ENCODE measurements at regions not wholly inside any gene's neighbourhood (a gene's known extent, or its start where the extent isn't known, plus 50 kb on each side); places are given as distances from the start of the nearest gene placed in this dataset.

- DNase-seq, result no peak
These were observed 78.6 kb downstream of the ZIC5 start for GRCh38 chr13:99892866-99893504.

DNA sequence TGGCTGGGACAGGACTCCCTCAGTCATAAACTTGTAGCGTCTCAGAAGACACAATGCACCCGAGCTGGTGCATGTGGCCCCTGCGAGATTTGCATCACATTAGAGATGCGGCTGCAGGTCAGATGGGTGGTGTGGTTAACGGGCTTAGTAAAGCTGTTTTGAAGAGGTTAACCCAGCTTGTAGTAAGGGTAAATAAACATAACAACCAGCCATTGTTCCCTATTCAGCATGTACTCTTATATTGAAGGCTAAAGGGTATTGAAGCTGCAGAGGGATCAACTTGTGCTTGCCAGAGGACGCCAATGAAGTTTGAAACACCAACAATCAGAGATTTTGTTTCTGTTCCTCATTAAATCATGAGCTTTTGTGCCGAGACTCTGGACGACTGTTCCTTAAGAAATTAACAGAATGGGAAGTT, 79.4 kb downstream of the ZIC5 start:
- DNase-seq, result no peak

DNA sequence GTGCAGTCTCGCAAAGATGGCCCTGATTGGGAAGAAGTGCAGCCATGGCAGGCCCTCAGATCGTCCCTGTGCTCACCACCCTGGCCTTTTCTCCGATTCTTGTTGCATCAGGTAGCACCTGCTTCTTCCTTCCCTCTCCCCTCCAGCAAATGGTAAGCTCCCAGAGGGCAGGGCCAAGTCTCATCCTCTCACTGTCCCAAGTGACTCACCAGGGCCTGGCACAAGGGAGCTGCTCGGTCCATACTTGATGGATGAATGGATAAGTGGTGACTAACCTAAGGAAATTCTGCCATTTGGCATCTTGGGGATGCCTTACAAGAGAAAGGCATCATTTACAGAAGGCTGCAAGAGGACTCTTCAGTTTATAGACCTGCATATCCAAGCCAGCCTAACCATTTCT, 84.9 kb downstream of the ZIC5 start:
- no peak for DNase-seq

DNA sequence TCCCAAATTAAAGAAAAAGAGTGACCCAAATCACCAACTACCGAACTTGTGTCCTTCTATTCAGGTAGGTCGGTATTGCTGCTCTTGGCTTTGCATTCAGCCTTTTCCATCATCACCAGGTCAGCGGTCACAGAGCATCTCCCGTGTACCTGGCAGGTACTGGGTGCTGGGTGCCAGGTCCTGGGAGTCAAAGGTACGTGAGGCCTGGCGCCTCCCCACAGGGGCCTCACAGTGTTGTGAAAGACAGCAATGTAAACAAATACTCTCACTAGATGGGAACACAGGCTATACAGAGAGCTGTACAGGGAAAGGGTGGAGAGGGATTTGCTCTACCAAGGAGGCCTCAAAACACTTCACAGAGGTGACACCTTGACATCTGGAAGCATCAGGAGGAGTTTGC, 86.7 kb downstream of the ZIC5 start:
- no peak for DNase-seq

DNA sequence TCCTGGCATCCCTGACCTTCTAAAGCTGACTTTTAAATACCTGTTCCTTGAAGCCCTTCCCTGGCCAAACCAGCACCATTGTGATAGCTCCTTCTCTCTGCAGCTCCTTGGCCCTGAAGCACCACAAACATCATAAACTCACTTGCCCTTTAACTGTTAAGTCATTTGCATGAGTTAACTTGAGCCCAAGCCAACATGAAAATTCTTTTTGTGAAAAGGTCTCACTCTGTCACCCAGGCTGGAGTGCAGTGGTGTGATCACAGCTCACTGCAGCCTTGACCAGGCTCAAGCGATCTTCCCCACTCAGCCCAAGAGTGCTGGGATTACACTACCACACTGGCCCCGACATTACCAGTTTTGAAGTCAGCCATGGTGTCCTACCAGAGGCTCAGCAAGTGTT, 87.8 kb downstream of the ZIC5 start:
- DNase-seq, result no peak

- no peak for DNase-seq
These were observed 92.5 kb downstream of the ZIC5 start for GRCh38 chr13:99878921-99879610.

DNA sequence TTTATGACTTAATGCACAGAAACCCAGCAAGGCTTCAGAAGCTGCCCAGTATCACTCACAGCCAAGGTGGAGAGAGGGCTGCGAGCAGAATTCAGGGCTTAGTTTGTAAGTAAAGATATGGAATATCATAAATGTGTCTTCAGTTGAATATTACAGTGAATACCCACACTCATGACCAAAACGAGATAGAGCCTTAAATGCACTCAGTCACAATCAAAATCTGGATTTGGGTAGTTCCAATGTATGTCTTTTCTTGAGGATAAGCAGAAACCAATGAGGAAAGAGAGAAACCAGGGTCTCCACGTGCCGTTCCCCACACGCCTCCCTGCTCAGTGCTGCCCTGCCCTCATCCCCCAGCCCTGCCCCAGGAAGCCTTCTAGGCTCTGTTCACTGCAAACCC, 94.9 kb downstream of the ZIC5 start:
- DNase-seq, result no peak

DNA sequence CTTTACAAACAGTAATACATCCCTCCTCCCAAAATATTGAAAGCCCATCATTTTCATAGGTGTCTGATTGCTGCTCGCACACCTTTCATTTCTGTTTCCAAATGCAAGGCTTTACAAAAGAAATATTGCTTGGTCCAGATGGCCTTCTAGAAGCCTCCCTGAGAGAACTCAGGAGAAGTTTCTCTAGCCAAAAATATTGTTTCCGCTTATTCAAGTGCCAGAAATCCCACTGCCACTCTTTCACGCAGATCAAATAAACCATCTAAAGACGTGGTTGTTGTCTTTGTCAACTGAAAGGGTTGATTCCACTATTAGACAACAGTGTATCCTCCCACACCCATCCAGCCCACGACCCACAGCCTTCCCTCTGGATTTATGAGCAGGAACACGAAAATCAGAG, 96.2 kb downstream of the ZIC5 start:
- DNase-seq, result no peak

DNA sequence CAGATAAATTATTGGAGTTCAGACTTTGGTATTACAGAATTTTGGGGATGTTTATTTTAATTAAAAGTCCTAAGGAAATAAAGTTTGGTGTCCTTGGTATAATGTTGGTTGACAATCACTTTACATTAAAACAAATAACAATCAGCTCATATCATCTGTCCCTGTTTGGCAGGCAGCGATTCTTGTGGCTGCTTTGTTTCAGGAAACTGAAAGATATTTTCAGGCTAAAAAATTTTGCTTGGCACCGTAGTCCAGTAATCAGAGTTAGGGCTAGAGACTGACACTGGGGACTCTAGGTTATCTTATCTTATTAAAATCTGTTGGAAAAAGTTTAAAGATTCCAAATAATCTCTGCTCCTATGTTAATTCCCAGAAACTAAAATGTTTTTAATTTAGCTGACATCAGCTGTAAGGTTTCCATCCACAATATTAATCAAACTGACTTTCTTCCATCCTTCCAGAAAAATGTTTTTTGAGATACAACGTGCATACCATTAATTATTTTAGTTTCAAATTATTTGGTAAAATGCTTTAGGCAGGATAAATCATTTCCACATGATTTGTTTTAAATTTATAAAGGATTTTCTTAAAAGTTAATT, 97.6 kb downstream of the ZIC5 start:
- DNase-seq, result no peak

DNA sequence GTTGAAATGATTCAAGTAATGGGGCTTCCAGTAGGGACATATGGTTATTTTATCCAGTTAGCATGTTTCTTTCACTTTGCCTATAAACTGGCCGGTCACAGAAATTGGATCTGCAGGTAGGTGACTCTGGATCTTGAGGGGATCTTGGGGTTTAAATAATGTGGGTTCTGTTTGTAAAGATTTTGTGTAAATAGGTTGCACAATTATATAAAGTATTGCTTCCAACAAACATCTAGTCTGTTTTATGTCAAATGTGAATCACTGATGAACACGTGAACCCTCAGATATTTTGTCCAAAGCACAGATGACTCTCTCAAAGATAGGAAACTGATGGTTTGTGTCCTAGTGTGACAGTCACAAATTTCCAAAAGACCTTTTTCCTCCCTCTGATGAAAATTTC, 98.4 kb downstream of the ZIC5 start:
- no peak for DNase-seq

GRCh38 chr13:99871249-99871898, 100.2 kb downstream of the ZIC5 start:
- no peak for DNase-seq

- no peak for DNase-seq
These were observed 101.0 kb downstream of the ZIC5 start for GRCh38 chr13:99870541-99870940.

DNA sequence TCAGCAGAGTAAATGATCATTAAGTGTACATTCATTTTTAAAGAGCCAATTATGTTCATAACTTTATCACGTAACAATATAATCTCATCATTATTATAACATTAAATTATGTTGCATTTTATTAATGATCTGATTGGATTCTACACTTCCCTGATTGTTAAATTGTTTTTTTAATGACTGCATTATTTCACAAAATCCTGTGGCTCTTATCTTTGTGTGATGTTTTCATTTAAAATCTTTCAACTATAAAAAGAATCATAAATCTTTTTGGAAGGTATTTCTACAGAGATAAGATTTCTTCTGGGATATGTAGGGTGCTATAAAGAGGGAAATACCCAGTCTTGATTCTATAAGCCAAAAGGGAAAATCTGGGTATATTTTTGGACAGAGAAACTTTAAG, 101.7 kb downstream of the ZIC5 start:
- no peak for DNase-seq

DNA sequence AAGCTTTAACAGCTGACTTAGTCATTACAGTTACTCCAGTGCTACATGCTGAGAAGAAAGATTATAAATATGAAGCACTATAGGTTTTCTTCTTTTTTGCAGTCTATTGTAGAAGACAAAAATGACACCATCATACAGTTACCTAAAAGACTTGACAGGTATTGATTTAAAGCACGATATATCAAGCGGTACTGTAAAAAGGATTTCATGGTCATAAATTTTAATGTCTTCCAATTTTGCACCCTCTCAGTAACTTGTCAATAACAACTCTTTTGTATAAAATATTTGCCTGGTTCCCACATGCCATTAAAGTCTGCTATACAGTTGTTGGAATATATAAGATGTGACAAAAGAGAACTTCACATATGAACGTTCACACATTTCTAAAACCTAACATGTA, 102.8 kb downstream of the ZIC5 start:
- DNase-seq, result no peak

DNA sequence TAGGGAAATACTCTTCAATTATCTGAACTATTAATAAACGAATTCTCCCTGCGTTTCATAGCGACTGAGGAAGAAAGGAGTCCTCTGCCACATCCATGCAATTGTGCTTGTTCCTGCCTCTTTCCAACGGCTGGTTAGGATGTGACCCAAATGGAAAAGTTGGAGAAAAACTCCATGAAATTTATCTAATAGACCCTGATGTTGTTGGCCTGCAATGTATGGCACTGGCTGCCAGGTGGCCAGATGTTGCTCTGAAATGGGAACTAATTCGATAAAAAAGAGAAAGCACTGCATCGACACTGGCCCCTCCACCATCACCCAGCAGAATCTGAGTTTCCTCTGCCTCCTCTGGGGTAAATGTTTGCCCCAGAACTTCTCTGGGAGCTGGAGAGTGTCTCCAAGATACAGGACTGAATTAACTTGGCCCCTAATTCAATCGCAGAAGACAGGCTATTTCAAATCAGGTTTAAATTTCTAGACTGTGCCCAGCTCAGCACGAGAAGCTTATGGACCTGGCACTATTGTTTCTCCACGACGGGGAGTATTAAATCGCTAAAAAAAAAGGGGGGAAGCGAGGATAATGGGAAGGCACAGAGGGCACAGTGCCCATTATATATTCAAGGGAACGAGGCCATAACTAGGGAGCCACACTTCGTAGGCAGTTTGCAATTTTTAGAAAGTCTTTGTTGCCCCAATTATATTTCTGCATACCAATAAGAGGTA, 103.9 kb downstream of the ZIC5 start:
- DNase-seq, result no peak

DNA sequence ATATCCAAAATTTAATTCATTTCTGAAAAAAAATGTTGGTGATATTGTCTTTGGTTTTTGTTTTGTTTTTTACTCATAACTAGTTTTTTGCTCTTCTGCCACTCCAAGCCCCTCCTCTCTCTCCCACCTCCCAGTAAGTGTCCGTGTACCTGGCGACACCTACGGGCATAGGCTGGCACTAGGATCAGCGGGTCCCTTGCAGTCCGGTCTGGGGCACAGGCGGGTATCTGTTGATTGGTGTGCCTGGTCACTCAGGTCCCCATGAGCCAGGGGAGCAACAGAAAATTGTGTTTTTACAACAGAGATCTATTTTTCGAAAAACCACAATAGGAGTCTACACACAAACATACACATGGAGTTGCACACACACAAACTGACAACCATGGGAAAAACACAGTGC, 104.8 kb downstream of the ZIC5 start:
- no peak for DNase-seq

GRCh38 chr13:99865420-99865930, 106.1 kb downstream of the ZIC5 start:
- no peak for DNase-seq

DNA sequence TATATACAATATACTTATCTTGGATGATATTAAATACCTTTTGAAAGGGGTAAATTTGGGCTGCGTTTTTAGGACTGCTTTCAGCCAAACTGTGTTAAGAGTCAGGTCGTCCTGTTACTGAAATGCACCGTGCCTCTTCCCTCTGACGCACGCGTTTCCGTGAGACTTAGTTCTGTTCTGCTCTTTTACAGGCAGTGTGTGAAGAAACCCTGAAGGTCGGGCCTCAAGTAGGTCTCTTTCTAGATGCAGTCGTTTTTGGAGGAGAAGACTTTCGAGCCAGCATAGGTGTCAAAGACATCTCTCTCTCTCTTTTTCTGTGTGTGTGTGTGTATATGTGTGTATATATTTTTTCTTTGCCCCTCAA, 107.0 kb downstream of the ZIC5 start:
- DNase-seq, result no peak

- DNase-seq, result no peak
These were observed 107.6 kb downstream of the ZIC5 start for GRCh38 chr13:99863789-99864626.

GRCh38 chr13:99862244-99862643, 109.3 kb downstream of the ZIC5 start:
- no peak for DNase-seq

- no peak for DNase-seq
These were observed 109.8 kb downstream of the ZIC5 start for GRCh38 chr13:99861771-99862170.

GRCh38 chr13:99860745-99861144, 110.8 kb downstream of the ZIC5 start:
- no peak for DNase-seq

All from right kidney (tissue), 1 donor.